GM06990 (cell line): ENCODE measurements at regions not wholly inside any gene's neighbourhood (a gene's known extent, or its start where the extent isn't known, plus 50 kb on each side); places are given as distances from the start of the nearest gene placed in this dataset.

ENCODE experiments used
- DNase-seq: peaks from one replicate; pipeline ENCODE4 v3.0.0-alpha.2; 2011; ENCODE audit not compliant: insufficient read length; ENCODE audit errors: extremely low read depth
- H3K27me3 ChIP-seq: replicated peaks from 2 replicates; pipeline ENCODE4 v1.6.0; 2011; ENCODE audit warnings: low read length; ENCODE audit not compliant: control insufficient read depth, insufficient read depth
- H3K36me3 ChIP-seq: 2 replicates; pipeline ENCODE4 v1.5.1; 2011; ENCODE audit warnings: low read length; ENCODE audit not compliant: control insufficient read depth, insufficient read depth
- H3K4me3 ChIP-seq: replicated peaks from 2 replicates; pipeline ENCODE4 v1.5.1; 2011; ENCODE audit warnings: low read depth, mild to moderate bottlenecking, control low read depth, low read length
- TF ChIP-seq, protein P1 (sequence below): IDR thresholded peaks from 2 replicates; pipeline ENCODE4 v1.5.1; 2011; ENCODE audit warnings: low read length, control low read depth, mild to moderate bottlenecking, inconsistent platforms; ENCODE audit not compliant: insufficient read depth, poor library complexity, severe bottlenecking

DNA sequence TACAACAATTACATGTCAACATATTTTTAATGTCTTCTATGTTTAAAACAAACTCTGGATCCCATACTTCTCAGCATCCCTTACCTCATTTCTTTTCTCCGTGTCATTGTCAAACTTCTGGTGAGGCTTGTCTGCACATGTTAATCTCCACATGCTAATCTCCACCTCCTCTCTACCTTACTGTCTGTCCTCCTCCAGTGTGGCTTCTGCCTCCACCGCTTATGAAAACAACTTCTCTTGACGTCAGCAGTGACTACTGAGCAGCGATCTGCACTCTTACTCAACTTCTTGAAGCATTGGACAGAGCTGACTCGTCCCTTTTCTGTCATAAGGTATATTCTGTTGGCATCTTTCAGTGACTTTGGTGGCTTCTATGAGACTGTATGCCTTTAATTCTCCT, 338.2 kb upstream of the THRB start:
- TF ChIP-seq, protein P1, sequence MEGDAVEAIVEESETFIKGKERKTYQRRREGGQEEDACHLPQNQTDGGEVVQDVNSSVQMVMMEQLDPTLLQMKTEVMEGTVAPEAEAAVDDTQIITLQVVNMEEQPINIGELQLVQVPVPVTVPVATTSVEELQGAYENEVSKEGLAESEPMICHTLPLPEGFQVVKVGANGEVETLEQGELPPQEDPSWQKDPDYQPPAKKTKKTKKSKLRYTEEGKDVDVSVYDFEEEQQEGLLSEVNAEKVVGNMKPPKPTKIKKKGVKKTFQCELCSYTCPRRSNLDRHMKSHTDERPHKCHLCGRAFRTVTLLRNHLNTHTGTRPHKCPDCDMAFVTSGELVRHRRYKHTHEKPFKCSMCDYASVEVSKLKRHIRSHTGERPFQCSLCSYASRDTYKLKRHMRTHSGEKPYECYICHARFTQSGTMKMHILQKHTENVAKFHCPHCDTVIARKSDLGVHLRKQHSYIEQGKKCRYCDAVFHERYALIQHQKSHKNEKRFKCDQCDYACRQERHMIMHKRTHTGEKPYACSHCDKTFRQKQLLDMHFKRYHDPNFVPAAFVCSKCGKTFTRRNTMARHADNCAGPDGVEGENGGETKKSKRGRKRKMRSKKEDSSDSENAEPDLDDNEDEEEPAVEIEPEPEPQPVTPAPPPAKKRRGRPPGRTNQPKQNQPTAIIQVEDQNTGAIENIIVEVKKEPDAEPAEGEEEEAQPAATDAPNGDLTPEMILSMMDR = no peak
- H3K27me3 ChIP-seq = no peaks in the 10 kb centered on the region
- H3K4me3 ChIP-seq = no peak overlapping the region
- no peaks in the 10 kb centered on the region for H3K36me3 ChIP-seq
- no peak for DNase-seq

DNA sequence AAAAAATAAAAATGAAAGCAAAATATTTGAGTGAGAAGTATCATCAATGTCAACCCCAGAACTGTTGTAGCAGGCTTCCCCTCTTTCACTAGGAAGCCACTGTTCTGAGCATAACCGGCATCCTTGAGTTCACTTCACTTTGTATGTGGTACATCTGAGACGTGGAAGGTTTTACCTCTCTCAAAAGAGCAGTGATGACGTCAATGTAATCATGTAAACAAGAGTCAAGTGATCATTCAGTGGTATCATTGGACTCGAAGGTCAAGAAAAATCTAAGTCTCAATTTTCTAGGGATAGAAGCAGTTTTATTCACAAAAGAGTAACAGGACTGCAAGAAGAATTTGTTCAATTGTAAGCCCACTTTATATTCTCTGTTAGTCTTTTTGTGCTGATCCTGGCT, 339.8 kb upstream of the THRB start:
- no peak for DNase-seq
- Histone ChIP-seq H3K4me3 (no peak overlapping the region), H3K27me3 (no peaks in the 10 kb centered on the region), H3K36me3 (no peaks in the 10 kb centered on the region)
- TF ChIP-seq, protein P1 = no peak

DNA sequence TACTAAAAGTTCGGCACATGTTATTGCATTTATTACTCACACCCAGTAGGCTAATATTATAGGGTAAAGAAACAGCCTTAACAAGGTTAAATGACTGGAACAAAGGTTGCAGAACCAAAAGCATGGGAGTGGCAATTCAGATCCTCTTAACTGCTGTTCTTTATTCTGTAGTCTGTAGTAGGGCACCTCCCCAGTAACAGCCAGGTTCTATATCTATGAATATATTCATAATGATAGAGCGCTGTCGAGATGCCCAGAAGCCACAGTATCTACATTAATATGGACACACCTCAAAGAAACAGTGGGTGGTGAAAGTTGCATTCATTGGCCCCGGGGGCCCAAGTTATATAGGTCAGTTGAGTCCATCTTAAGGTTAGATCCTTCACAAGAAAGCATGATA, 340.9 kb upstream of the THRB start:
- no peak for DNase-seq
- H3K4me3 ChIP-seq = no peak overlapping the region
- H3K27me3 ChIP-seq = no peaks in the 10 kb centered on the region
- H3K36me3 ChIP-seq = no peaks in the 10 kb centered on the region
- TF ChIP-seq, protein P1 = no peak

DNA sequence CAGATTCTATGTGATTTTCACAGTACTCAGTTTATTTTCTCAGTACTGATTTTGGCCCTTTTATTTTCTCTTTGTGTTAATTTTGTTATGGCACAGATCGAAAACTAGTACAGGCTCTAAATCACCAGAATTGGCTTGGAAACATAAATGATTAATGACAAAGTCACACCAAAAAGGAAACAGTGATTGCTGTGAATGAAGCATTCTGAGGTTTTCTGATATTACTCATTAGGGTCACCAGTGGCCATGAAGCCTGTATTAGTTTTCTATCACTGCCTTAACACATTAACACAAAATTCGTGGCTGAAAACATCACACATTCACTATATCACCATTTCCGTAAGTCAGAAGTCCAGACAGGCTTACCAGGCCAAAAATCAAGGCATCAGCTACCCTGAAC, 343.0 kb upstream of the THRB start:
- Histone ChIP-seq H3K4me3 (no peak overlapping the region), H3K27me3 (no peaks in the 10 kb centered on the region), H3K36me3 (no peaks in the 10 kb centered on the region)
- no peak for DNase-seq
- TF ChIP-seq, protein P1 = no peak

DNA sequence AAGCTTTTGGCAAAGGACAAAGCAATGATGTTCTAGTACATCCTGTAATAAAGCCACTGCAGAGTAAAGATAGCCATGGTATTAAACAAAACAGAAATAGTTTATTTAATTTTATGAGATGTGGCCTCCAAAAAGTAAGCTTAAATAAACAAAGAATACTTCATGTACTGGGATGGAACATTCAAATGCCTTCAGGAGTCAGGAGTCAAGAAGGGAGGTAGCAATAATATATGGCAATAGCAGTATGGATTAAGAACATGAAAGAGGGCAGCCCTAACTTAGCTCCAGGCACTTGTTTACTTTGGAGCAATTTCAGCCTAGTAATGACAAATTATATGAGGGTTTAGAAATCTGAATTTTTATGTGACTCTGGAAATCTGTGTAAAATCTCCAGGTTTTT, 343.9 kb upstream of the THRB start:
- no peak overlapping the region for H3K4me3 ChIP-seq
- TF ChIP-seq, protein P1 = no peak
- H3K27me3 ChIP-seq = no peaks in the 10 kb centered on the region
- DNase-seq = no peak
- no peaks in the 10 kb centered on the region for H3K36me3 ChIP-seq

DNA sequence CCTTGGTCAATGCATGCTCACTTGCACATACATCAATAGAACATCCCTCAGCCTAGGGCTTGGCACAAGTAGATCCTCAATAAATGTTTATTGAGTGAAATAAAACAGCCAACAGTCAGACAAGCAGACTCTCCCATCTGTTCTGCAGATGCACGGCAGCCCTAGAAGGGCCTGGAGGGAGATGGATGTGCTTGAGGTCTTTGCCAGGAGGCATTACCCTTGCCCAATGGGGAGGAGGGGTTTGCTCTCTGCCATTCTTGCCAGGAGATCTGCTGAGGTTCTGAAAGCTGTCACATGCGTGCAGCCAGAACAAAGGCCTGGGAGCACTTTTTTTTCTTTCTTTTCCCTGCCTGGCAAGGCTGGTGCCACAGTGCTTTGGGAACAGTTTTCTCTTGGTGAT, 349.3 kb upstream of the THRB start:
- TF ChIP-seq, protein P1 = no peak
- H3K27me3 ChIP-seq = no peaks in the 10 kb centered on the region
- no peaks in the 10 kb centered on the region for H3K36me3 ChIP-seq
- DNase-seq = no peak
- H3K4me3 ChIP-seq = no peak overlapping the region
